Inflammatory macrophage (primary cell): ENCODE measurements at regions not wholly inside any gene's neighbourhood (a gene's known extent, or its start where the extent isn't known, plus 50 kb on each side); places are given as distances from the start of the nearest gene placed in this dataset.

ENCODE experiments used
- DNase-seq, 2 donors: peaks; one replicate each; pipeline ENCODE4 v3.0.0-alpha.2; 2020 to 2022

DNA sequence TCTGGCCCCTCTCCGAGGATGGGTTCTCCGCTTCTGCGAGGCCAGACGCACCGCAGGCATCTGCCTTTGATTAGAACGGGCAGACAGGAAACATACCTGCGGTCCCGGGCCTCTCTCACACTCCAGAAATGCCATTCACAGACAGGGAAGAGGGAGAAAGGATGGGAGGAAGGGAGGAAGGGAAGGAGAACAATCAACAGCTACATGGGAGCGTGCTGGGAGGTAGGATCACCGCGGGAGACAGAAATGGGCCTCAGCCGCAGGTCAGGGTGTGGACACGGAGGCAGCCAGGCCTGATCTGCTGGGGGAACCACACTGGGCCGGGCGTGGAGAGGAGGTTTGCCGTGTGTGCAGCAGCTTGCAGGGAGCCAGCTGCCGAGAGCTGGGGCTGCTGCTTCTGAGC lies 90.7 kb upstream of the RGMA start:
- DNase-seq: no peak

DNA sequence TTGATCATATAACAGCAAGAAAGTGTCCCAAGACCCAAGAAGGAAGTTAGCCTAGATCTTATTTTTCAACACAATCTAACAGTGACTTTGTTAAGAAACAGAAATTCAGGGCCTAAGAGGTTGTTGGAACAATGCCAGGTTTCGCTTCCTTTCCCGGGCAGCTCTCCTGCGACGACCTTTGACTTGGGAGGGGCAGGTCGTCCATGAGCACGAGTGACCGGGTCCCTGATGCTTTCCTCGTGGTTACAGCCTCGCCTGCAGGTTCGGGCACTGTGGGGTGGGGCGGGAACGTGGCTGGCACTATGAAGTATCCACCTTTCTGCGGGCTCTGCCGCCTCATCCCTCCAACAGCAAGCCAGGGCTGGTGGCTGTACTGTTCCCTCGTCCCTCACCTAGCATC lies 90.1 kb upstream of the RGMA start:
- peak; percentile 89 to 96 for DNase-seq

DNA sequence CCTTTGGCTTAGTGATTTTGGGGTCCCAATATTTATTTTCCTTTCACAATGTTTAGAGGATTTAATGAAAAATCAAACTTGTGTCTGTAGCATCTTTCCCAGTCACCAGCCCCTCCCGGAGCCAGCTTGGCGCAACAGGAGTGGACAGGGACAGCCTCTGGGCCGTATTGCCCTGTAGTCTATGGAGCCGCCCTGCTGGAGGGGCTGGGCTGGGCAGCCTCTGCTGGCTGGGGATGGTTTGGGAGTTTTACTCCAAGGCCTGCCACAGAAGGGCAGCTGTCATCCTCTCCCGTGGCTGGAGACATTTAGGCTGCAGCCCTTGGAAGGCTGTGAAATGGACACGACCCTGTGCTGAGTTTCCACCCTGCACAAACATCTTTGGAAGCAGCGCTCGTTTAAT lies 89.4 kb upstream of the RGMA start:
- DNase-seq: no peak

DNA sequence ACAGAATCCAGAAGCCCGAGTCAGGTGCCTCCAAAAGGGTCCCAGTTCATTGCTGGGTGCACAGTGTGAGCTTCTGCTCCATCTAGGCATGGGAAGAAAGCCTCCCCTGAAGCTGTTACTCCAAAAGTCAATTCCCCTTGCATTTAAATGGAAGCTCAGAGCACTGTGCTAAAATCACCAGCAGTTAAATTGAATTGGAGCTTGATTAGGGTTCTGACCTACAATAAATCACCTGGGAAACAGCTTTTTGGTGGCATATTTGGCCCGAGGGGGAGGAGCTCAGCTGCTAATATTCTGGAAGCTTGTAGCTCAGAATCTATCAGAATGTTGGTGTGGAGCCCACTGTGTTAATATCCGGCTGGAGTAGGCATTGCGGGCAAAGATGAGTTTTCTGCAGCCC lies 87.1 kb upstream of the RGMA start:
- DNase-seq: no peak

DNA sequence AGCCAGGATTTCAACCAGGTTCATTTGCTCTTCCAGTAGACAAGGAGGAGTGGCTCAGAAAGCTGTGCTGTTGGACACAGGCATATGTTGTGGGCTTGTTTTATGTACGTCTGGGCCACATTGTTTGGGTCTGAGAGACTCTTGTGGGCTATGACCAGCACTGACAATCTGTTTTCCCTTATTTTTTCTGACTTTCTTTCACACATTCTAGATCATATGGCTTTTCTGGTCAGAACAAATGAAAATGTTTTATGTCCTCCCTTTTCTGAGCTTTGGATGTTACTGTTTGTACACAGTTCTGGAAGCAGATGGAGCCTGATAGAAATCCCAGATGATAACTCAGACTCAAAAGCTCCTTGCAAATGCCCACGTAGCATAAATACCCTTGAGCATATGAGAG lies 85.8 kb upstream of the RGMA start:
- DNase-seq: no peak

DNA sequence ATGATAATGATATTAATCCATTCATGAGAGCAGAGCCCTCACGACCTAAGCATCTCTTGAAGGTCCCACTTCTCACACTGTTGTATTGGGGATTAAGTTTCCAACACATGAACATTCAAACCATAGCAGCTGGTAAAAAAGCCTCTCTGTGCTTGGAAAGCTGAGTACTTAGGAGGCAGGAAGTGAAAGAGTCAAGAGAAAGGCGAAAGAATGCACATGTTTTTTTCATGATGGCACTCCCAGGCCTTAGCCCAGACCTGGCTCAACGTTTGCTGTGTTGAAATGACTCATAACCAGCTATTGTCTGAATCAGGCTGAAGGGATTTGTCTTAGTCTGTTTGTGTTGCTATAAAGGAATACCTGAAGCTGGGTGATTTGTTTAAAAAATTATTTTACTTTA lies 84.4 kb upstream of the RGMA start:
- DNase-seq: no peak

DNA sequence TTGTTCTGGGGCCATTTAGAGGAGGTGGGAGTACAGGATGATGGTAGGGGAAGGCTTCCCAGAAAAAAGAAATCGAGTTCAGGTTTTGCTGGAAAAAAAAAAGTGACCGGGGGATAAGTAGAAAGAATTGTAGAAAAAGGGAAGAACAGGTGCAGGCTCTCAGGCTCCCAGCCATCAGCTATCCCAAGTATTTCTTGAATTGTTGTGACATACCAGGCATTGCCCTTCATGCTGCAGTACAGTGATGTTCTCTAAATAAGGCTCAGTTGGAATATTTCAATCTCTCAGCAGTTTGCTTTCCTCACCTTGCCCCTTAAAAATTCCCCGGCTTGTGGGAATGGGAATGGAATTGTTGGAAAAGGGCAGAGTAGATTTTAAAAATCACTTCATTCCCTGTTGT lies 82.5 kb upstream of the RGMA start:
- DNase-seq: no peak

DNA sequence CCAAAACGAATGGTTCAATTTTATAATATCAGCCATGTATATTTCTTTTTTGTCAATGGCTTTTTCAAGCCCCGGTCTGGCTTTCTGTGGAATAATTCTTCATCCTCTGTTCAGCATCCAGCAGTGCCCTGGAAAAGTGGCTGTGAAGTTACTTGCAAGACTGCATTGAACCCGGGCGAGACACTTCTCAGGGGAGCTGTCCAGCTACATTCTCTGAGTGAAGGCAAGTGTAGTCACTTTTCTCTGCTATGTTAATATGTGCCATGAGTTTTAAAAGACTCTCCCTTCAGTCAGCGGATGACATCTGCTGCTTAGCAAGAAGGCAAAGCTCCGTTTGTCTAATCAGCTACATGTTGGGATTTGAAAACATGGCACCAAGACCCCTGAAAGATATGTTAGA lies 81.3 kb upstream of the RGMA start:
- no peak for DNase-seq

DNA sequence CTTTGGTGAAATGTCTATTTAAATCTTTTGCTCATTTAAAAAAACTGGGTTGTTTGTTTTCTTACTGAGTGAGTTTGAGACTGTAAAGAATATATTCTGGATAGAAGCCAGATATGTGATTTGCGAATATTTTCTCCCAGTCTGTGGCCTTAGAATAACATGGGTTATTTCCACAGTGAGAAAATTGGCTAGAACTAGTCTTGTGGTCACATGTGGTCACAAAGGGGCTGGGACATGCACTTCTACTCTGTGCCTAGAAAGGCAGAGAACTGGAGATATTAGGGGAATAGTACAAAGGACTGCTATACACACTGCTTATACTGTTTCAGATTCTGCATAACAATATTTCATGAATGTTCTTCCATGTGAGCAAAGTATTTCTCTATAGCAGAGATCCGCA lies 79.9 kb upstream of the RGMA start:
- DNase-seq: no peak

DNA sequence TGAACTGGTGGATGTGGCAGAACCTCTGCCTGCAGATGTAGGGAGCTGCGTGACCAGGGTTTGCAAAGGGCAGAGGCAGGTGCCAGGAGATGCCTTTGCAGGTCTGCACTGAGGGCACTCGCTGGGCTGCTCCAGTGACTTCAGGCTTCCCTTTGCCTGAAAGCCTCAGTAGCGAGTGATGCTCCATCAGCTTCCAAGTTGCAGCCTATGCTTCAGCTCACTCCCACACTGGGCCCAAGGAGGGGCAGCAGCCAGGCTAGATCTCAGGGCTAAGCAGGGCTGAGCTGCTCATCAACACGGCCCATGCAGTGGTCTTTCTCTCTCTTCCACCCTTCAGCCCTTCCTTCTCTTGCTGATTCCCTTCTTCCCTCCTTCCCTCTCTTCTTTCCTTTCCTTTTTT lies 78.3 kb upstream of the RGMA start:
- DNase-seq: no peak

DNA sequence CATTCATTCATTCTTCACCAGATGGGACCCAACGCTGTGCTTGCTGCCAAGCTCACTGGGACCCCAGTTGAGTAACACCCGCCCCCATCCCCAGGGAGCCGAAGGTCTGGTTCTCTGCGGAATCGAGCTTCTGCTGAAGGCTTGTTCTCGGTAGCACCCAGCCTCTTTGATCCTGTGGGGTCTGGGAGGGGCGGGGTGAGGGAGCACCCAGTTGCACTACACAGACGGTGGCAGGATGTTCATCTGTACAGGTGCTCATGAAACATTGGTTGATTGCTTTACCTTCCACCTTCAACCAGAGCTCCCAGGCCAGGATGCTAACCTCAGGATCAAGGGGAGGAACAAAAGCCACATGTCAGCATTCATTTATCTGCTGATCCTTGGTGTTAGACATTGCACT lies 77.7 kb upstream of the RGMA start:
- no peak for DNase-seq

DNA sequence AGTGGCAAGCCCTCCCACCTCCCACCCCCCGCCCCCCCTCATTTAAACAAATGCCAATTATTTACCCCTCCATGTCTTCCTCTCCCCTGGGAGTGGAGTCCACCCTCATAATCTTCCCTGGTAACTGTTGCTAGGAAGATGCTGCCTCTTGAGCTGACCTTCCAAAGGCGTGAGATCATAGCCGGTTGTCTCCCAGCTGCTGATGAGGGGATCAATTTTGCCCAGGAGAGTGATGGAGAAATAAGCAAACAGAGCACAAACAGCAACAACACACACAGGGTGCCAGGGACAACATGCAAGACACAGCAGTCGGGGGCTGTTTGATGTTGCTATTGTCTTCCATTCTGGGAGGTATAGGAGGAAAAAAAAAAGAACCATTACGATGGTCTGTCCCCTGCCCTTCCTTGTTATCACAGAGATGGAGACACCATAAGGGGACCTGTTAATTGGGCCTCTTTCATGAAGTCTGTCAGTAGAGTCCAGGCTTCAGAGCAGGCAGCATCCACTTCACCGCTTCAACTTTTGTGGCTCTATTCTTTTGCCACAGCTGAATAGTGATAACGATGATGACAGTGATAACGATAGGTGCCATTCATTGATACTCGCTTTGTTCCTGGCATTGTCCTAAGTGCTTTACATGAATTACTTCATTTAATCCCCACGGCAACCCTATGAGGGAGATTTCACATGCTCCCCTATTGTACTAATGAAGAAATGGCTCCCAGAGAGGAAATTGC lies 76.9 kb upstream of the RGMA start:
- DNase-seq: no peak

DNA sequence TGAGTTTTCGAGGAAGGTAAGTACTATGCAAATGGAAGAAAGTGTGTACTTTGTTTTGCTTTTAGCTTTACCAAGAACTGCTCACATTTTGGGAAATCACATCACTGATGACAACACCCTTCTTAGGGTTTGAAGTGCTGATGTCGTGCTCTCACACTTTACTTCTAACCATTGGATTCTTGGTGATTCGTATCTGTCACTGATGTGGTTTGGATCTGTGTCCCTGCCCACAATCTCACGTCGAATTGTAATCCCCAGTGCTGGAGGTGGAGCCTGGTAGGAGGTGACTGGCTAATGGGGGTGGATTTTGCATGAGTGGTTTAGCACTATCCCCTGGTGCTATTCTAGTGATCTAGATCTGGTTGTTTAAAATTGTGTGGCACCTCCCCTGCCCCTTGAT lies 75.4 kb upstream of the RGMA start:
- no peak for DNase-seq

DNA sequence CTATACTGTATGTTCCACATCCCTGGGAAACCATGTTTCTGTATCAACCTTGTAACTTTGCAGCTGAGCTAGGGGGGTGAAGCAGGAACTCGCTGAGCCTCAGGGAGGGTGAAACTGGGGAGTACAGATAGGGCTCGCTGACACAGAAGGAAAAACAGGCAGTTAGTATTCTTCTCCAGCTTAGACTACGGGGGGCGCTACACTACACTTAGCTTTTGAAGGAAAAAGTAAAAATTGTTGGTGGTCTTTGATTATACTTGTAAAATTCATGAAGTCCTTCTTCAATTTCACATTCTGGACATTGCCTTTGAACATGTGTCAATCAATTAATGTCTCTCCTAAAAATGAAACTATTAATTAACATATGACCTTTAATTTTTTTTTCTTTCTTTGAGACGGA lies 73.5 kb upstream of the RGMA start:
- no peak for DNase-seq

DNA sequence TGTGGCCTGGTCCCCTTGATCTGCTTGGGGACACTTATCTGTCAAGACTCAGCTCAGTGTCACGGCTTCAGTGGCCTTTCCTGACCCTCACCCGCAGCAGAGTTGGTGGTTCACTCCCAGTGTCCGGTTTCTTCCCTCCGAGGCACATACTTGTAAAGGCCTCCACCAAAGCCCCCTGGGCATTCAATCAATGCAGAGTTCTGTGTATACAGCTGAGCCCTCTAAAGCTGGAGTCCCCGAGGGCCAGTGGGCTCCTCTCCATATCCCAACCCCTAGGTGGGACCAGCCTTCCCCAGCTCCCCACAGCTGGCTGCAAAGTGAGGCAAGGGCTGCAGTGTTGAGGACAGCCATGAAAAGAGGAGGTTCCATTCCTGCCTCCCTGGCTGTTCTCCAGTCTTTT lies 70.9 kb upstream of the RGMA start:
- no peak for DNase-seq

DNA sequence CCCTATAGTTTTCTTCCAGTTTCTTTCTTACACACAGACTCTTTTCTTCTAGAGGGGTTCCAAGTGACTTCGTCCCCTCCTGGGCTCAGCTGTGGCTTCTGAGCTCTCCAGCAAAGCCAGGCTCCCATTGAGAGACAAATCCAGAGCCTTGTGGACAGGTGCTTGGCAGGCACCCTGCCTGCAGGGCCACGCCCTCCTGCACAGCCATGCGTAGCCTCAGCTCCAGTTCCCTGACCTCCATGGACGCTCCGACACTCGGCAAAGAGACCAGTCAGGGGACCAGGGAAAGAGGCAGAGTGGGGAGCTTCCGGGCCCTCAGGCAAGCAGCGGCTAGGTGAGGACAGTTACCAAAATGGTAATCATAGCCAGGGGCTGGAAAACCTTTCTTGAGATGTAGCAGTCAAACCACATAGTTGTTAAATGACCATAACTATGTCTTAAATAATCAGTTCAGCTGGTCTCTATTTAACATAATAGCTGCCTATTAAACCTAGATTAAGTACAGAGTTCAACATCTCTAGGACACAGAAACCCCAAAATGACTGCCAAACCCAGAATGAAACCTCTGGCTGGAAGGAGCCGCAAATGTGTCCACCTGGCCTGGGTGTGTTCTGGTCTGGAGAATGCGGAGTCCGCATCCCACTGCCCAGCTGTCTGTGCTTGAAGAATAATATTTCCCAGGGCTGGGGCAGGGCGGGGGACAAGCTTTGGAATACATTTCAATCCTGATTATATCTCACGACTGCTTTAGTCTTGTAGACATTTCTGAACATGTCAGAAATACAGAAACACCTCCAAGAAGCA lies 69.3 kb upstream of the RGMA start:
- no peak for DNase-seq

DNA sequence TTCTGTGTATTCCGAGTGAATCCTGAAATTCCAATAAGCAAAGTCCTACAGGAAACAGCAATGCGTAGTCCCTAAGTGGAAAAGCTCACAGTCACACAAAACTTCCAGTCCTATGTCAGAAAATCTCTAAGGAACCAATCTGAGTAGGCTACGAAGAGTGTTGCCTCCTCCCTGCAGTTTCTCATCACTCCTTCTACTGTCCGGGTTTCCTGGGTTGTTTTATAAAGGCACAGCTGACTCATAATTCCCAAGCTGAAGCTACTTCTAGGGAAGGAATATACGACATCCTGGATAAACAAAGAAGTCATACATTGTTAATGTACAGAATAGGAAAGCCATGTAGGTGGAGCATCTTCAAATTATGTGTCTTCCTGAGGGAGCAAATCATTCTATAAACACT lies 65.7 kb upstream of the RGMA start:
- no peak for DNase-seq

DNA sequence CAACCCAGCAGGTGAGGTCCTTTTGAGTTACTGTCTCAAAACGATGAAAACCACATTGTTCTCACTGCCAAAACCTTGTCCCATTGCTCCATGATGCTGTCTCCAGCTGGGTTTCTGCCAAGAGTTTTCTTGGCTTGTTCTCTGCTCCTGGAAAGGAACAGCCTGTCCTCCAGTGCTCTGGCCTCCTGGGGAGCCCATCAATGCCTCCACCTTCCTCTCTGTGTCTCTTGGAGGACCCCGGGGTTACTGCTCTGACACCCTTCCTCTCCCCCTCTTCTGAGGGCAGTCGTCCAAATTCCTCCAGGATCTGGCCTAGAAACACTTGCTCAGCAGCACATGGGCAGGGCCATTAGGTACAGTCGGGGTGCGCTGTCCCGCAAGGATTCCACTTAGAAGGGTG lies 63.9 kb upstream of the RGMA start:
- no peak for DNase-seq

DNA sequence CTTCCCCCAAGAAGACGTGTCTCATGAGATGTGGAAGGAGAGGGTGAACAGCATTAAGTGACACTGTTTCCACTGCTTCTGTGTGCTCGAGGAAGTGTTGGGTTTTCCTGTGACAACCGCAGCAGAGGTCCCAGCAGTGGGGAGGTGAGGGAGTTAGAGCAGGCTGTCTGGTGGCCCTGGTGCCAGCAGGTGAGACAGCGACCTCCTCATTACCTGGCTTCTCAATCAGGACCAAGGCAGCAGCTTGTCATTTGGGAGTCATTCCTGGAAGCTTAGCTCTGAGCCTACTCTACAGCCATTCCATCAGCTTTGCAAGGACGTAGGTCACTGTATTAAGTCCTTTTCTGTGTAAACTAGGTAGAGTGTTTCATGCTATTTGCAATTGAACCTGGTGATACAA lies 63.3 kb upstream of the RGMA start:
- no peak for DNase-seq

DNA sequence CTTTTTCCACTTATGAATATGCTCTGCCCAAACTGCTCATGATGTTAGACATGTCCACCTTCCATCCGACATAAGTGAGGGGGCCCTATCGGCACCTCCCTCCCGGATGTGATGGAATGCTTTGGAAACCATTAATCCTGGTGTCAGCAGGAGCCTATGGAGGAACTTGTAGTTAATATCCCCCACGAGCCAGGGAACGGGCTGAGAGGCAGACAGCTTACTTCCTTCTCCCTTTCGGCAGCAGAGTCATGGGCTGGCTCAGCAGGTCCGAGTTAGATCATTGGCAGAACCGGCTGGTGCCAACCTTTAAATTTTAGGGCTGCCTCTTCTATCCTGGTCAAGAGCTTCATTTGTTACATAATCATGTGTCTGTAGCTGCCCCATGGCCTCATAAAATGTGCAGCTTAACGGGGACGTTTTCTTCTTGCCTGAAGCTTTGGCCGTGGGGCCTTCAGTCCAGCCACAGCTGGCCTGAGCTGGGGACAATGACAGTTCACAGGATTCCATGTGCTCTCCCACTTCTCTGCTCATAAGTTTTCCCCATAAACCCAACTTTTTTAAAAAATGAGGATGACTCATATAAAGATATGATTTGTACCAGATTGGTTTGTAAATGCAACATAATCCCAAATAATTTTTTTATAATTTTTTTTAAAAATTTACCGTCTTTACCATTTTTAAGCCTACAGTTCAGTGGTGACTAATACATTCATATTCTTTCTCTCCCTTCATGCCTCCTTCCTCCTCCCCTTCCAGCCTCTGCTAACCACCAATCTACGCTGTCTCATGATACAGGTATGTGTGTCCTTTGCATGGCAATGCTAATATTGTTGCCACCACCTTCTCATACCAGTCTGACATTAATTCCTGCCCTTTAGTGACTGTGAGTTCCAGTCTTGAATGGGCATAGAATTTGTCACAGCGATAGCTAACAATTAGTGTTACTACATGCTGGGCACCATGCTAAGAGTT lies 62.2 kb upstream of the RGMA start:
- peak; percentile 47 to 59 for DNase-seq

DNA sequence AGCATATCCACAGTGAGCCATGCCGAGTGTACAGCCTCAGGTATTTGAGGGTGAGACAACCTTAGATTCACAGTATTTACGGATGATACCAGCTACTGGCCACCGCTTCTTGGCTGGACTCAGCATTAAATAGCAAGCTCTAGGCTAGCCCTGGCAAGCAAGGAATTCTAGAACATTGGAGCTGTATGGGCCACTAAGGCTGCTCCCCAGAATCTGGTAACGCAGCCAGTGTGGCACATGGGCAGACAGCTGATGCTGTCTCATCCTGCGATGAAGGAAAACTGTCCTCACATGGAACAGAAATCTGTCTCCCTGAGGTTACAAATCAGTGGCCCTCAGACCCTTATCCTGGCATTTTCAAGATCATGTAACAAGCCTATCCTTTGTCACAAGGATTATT lies 57.6 kb upstream of the RGMA start:
- DNase-seq: no peak

DNA sequence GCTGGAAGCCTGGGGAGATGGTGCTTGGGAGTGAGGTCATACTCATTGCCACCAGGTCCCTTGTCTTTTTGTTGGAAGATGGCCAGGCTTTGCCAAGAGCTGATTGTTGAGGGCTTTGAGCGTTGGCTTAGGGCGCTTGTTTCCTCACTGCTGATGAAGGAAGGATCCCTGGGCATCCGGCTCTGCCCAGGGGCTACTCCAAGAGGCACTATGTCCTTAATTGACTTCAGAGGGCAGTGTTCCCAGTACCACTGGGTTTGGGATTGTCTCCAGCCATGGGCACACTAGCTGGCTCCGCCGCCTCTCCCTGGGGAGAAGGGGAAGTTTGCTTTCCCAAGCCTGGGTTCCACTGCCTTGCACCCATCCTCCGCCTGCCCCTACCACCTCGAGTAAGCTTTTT lies 57.2 kb upstream of the RGMA start:
- DNase-seq: no peak

DNA sequence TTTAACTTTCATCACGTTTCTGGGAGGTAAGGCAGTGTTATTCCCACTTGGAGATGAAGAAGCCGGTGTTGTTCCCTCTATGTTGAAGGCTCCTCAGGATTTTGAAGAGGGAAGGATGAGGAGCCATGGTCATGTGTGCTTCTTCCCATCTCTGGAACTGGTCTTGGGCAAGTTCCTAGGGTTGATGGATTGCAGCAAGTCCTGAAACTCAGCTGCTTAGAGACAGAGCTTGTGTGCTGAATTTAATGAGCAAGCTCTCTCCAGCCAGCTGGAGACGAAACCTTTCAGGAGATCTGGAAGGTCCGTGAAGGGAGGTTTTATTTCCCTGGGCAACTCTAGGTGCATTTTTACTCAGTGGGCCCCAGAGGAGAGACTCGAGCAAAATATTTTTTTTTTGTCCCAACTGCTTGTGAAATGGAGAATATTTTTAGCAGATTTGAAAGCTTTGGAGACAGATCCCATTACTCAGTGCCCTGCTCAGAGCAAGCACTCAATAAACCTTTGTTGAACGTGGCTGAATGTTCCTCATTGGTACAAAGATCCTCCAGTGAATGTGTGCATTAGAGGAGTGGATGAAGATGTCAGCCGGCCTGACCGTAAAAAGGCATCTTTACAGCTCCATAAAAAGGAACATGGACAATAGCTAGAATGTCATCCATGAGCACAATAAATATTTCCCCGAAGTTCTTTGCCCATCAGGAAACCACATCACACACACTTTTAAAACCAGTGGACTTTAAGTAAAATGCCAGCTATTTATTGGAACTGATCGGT lies 55.6 kb upstream of the RGMA start:
- no peak for DNase-seq
